HEK293 (cell line): ENCODE measurements at regions not wholly inside any gene's neighbourhood (a gene's known extent, or its start where the extent isn't known, plus 50 kb on each side); places are given as distances from the start of the nearest gene placed in this dataset.

Experiments
- CTCF ChIA-PET: fragments of 350-600 bp; formaldehyde crosslinking; extraction: SDS; loops from one replicate; lab custom pipeline; 2021; ENCODE audit warnings: antibody characterized with exemption; lab: Yijun Ruan, JAX
- POLR2A ChIA-PET: fragments of 300-600 bp; formaldehyde crosslinking; extraction: SDS; loops from one replicate; lab custom pipeline; 2020; ENCODE audit warnings: antibody characterized with exemption, inconsistent platforms; lab: Yijun Ruan, JAX
- H3K27ac ChIP-seq: fragments of 200-500 bp; sonication (Bioruptor generic); 2 replicates; pipeline ENCODE4 v1.5.1; 2014; ENCODE audit warnings: low read depth, low read length, control low read depth, inconsistent platforms; ENCODE audit errors: extremely low read depth
- H3K36me3 ChIP-seq, 2 experiments: fragments of 200-500 bp in 1 of 2; sonication (Bioruptor generic) in 1 of 2; 1 replicate in 1 of 2; 2 replicates in 1 of 2; pipeline ENCODE4 v1.5.1; 2014 to 2017; ENCODE audit warnings: inconsistent platforms in 2 of 2, low read length in 2 of 2; ENCODE audit not compliant: control insufficient read depth in 2 of 2, insufficient read depth in 1 of 2
- H3K4me1 ChIP-seq: fragments of 200-500 bp; sonication (Bioruptor generic); 2 replicates; pipeline ENCODE4 v1.5.1; 2014; ENCODE audit warnings: mild to moderate bottlenecking, low read length, inconsistent platforms; ENCODE audit not compliant: control insufficient read depth, insufficient read depth
- H3K4me3 ChIP-seq: 2 replicates; pipeline ENCODE4 v1.5.1; 2011; ENCODE audit warnings: low read depth, mild to moderate bottlenecking, control low read depth, low read length, moderate library complexity
- H3K9me3 ChIP-seq: fragments of 200-500 bp; sonication (Bioruptor generic); 2 replicates; pipeline ENCODE4 v1.5.1; 2014; ENCODE audit warnings: low read depth, low read length, inconsistent platforms; ENCODE audit not compliant: control insufficient read depth, insufficient read depth
- FEZF1 ChIP-seq: fragments of 450-650 bp; formaldehyde crosslinking; IDR thresholded peaks from 2 replicates; pipeline ENCODE4 v1.5.1; 2016; ENCODE audit warnings: missing biosample characterization, missing genetic modification characterization
- KLF1 ChIP-seq: fragments of 450-650 bp; formaldehyde crosslinking; IDR thresholded peaks from 2 replicates; pipeline ENCODE4 v1.5.1; 2016; ENCODE audit warnings: missing biosample characterization, missing genetic modification characterization
- REPIN1 ChIP-seq: fragments of 450-650 bp; formaldehyde crosslinking; IDR thresholded peaks from 2 replicates; pipeline ENCODE4 v1.5.1; 2017; ENCODE audit warnings: missing biosample characterization, missing genetic modification characterization, low read depth
- ZBTB17 ChIP-seq: fragments of 450-650 bp; formaldehyde crosslinking; IDR thresholded peaks from 2 replicates; pipeline ENCODE4 v1.5.1; 2016; ENCODE audit warnings: missing biosample characterization, missing genetic modification characterization
- ZBTB7A ChIP-seq: fragments of 450-650 bp; formaldehyde crosslinking; IDR thresholded peaks from 2 replicates; pipeline ENCODE4 v1.5.1; 2016; ENCODE audit warnings: low read depth, missing biosample characterization, missing genetic modification characterization
- ZFP41 ChIP-seq: fragments of 450-650 bp; formaldehyde crosslinking; IDR thresholded peaks from 2 replicates; pipeline ENCODE4 v1.5.1; 2016; ENCODE audit warnings: missing biosample characterization, missing genetic modification characterization, borderline replicate concordance
- ZNF138 ChIP-seq: fragments of 450-650 bp; formaldehyde crosslinking; IDR thresholded peaks from 2 replicates; pipeline ENCODE4 v1.5.1; 2016; ENCODE audit warnings: missing biosample characterization, missing genetic modification characterization, borderline replicate concordance
- ZNF202 ChIP-seq: fragments of 450-650 bp; formaldehyde crosslinking; IDR thresholded peaks from 2 replicates; pipeline ENCODE4 v1.5.1; 2016; ENCODE audit warnings: missing biosample characterization, missing genetic modification characterization, borderline replicate concordance
- ZNF266 ChIP-seq: fragments of 450-650 bp; formaldehyde crosslinking; IDR thresholded peaks from 2 replicates; pipeline ENCODE4 v1.5.1; 2016; ENCODE audit warnings: missing biosample characterization, missing genetic modification characterization, low read depth
- ZNF394 ChIP-seq: fragments of 450-650 bp; formaldehyde crosslinking; IDR thresholded peaks from 2 replicates; pipeline ENCODE4 v1.5.1; 2016; ENCODE audit warnings: missing biosample characterization, missing genetic modification characterization, mild to moderate bottlenecking, moderate library complexity, borderline replicate concordance
- ZNF560 ChIP-seq: fragments of 450-650 bp; formaldehyde crosslinking; IDR thresholded peaks from 2 replicates; pipeline ENCODE4 v1.5.1; 2017; ENCODE audit warnings: missing biosample characterization, missing genetic modification characterization, borderline replicate concordance
- ZNF596 ChIP-seq: fragments of 450-650 bp; IDR thresholded peaks from 2 replicates; pipeline ENCODE4 v1.5.0; 2018; ENCODE audit warnings: missing biosample characterization, mild to moderate bottlenecking, missing genetic modification characterization, moderate library complexity
- ZNF670 ChIP-seq: fragments of 450-650 bp; formaldehyde crosslinking; IDR thresholded peaks from 2 replicates; pipeline ENCODE4 v1.5.1; 2016; ENCODE audit warnings: missing biosample characterization, missing genetic modification characterization, low read depth
- ZNF777 ChIP-seq: fragments of 450-650 bp; formaldehyde crosslinking; IDR thresholded peaks from 2 replicates; pipeline ENCODE4 v1.5.1; 2017; ENCODE audit warnings: missing biosample characterization, missing genetic modification characterization, borderline replicate concordance
- ZSCAN30 ChIP-seq: fragments of 450-650 bp; IDR thresholded peaks from 2 replicates; pipeline ENCODE4 v1.5.1; 2018; ENCODE audit warnings: missing biosample characterization, mild to moderate bottlenecking, missing genetic modification characterization, moderate library complexity
- ZXDB ChIP-seq: fragments of 450-650 bp; formaldehyde crosslinking; IDR thresholded peaks from 2 replicates; pipeline ENCODE4 v1.5.1; 2016; ENCODE audit warnings: missing biosample characterization, missing genetic modification characterization
- TF ChIP-seq, protein P1 (sequence below): fragments of 450-650 bp; formaldehyde crosslinking; IDR thresholded peaks from 2 replicates; pipeline ENCODE4 v1.5.1; 2016; ENCODE audit warnings: missing biosample characterization, missing genetic modification characterization
- TF ChIP-seq, protein P2 (sequence below): sonication (generic); formaldehyde crosslinking; IDR thresholded peaks from 2 replicates; pipeline ENCODE4 v1.8.1; 2022; ENCODE audit warnings: mild to moderate bottlenecking, moderate library complexity, missing genetic modification reagents

DNA sequence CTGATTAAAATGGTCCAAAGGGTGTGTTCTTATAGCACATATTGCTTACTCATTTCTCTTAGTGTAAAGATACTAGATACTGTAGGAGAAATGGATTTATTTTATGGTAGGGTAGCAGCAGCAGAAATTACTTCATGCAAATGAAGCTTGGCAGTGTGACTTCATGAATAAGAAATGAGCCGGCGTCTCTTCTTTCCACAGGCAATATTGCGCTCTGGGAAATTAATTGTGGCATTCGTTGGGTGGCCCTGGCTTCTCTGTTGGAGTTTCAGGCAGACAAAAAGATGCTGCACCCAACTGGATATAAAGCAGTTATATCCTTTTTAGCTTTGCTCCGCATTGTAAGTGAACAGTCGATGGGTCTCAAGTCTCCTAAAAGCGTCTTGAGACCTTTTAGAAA is 211.0 kb upstream of the NAV2 start (continued):
- TF ChIP-seq, protein P1, sequence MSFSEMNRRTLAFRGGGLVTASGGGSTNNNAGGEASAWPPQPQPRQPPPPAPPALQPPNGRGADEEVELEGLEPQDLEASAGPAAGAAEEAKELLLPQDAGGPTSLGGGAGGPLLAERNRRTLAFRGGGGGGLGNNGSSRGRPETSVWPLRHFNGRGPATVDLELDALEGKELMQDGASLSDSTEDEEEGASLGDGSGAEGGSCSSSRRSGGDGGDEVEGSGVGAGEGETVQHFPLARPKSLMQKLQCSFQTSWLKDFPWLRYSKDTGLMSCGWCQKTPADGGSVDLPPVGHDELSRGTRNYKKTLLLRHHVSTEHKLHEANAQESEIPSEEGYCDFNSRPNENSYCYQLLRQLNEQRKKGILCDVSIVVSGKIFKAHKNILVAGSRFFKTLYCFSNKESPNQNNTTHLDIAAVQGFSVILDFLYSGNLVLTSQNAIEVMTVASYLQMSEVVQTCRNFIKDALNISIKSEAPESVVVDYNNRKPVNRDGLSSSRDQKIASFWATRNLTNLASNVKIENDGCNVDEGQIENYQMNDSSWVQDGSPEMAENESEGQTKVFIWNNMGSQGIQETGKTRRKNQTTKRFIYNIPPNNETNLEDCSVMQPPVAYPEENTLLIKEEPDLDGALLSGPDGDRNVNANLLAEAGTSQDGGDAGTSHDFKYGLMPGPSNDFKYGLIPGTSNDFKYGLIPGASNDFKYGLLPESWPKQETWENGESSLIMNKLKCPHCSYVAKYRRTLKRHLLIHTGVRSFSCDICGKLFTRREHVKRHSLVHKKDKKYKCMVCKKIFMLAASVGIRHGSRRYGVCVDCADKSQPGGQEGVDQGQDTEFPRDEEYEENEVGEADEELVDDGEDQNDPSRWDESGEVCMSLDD (tag by site-specific recombination) = no peak
- TF ChIP-seq REPIN1 (tag by site-specific recombination) (no peak), KLF1 (tag by site-specific recombination) (no peak), ZBTB7A (tag by site-specific recombination) (no peak), ZBTB17 (tag by site-specific recombination) (no peak), ZNF138 (no peak)
- TF ChIP-seq, protein P2, sequence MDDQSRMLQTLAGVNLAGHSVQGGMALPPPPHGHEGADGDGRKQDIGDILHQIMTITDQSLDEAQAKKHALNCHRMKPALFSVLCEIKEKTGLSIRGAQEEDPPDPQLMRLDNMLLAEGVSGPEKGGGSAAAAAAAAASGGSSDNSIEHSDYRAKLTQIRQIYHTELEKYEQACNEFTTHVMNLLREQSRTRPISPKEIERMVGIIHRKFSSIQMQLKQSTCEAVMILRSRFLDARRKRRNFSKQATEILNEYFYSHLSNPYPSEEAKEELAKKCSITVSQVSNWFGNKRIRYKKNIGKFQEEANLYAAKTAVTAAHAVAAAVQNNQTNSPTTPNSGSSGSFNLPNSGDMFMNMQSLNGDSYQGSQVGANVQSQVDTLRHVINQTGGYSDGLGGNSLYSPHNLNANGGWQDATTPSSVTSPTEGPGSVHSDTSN = no peak

DNA sequence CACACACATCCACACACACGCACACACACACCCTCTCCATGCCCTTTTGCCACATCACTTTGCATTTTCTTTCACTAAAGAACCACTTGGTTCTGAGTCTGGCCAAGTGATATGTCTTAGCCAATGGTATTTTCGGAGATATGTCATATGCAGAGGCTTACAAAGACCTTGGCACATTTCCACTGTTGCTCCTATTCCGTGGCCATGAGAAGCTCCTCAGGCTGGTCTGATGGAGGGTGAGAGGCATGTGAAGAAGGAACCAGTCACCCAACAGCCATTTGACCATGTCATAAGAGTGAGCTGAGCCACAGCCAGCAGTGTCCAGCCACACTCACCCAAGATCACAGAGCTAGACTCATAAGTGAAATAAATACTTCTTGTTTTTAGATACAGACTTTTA is 212.6 kb upstream of the NAV2 start:
- Histone ChIP-seq H3K36me3 (no peaks in the 10 kb centered on the region), H3K27ac (no peak overlapping the region), H3K9me3 (no peaks in the 10 kb centered on the region), H3K4me1 (no peaks in the 10 kb centered on the region), H3K4me3 (no peak overlapping the region)
- CTCF ChIA-PET = interaction anchor here (0.7 to 1.4 kb wide), 3 partner anchors 9 to 241 kb away, joined by 3 to 4 read pairs (median 3); no protein-coding TSS in a partner anchor
- TF ChIP-seq ZXDB (tag by site-specific recombination) (no peak), ZNF560 (tag by site-specific recombination) (no peak), FEZF1 (no peak), ZSCAN30 (tag by site-specific recombination) (no peak), ZFP41 (tag by site-specific recombination) (no peak)
- POLR2A ChIA-PET = no interaction called here

DNA sequence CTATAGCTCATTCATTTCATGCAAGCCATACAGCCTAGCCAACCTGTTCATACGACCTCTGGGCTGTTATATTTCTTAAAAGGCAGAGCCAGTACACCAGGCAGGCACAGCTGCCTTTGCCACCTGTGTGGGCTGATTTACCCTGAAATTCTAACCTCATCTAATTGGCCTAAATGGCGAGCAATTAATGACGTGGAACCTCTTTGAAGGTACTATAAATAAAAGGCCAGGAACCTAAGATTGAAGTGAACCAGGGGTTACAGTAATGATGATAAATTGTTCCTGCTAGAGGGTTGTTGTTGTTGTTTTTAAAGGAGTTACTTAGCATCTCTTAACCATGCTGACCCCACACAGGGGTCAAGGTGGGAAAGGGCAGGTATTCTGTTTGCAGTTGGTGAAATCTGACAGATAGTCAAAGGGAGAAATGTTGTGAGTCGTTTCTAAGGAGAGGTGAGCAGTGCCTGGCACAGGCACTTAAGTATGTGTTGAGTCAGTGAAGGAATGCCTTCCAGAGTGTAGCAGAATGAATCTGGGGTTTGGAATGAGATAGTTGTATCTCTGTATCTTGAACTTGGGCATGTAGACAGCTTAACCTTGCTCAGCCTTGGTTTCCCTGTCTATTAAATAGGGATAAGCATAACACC is 213.5 kb upstream of the NAV2 start:
- no peak for TF ChIP-seq ZNF394 (tag by site-specific recombination)
- TF ChIP-seq ZNF266 (tag by site-specific recombination) = no peak
- TF ChIP-seq ZNF202 (tag by site-specific recombination) = no peak
- TF ChIP-seq ZNF596 (tag by site-specific recombination) = no peak
- no peak for TF ChIP-seq ZNF670
- no peak for TF ChIP-seq ZNF777
- H3K36me3 ChIP-seq = no peaks in the 10 kb centered on the region
- H3K4me1 ChIP-seq = no peaks in the 10 kb centered on the region
- H3K27ac ChIP-seq = no peak overlapping the region
- ChIA-PET CTCF (interaction anchor here (0.6 to 1.2 kb wide), 2 partner anchors 26 to 433 kb away, joined by 3 to 5 read pairs; no protein-coding TSS in a partner anchor), POLR2A (no interaction called here)
- H3K9me3 ChIP-seq = no peaks in the 10 kb centered on the region
- no peak overlapping the region for H3K4me3 ChIP-seq
